Left renal pelvis (tissue), 4 donors: ENCODE measurements at regions not wholly inside any gene's neighbourhood (a gene's known extent, or its start where the extent isn't known, plus 50 kb on each side); places are given as distances from the start of the nearest gene placed in this dataset.
"Not testable (repeated sequence)": the region's sequence is repeated elsewhere in the genome, so short reads cannot be mapped to it uniquely, and the experiment has no call there.

Experiments
- DNase-seq, 4 donors: peaks; one replicate each; pipeline ENCODE4 v3.0.0-alpha.2; 2013; ENCODE audit warnings: low read depth in 4 of 4, low spot score in 3 of 4

DNA sequence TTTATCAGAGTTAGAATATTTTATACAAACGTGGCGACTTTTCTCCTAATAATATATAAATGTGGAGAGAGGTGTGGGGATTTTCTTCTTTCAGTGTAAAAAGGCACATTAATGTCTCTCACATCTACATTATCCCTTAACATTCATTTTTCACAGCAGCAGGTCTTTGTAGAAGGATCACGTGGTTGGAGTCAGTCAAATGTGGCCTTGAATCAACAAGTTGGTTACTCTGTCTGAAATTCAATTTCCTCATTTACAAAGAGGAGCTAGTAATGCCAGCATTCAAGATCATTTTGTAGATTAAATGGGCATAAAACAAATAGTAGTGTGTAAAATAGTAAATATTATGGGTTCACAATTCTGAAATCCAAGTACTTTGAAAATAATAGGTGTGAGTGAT is 183.1 kb upstream of the SEMA3E start:
- DNase-seq: no peak

DNA sequence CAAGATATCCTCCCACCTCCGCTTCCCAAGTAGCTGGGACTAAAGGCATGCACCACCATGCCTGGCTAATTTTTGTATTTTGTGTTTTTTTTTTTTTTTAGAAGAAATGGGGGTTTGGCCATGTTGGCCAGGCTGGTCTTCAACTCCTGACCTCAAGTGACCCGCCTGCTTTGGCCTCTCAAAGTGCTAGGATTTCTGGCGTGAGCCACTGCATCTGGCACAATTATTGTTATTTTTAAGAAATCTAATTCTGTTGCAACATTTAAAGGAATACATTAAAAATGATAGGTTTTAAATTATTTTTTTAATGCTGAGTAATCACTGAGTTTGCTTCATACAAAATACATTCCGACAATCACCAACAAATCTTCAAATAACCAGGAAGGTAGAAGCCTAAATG is 178.1 kb upstream of the SEMA3E start:
- DNase-seq: no peak

DNA sequence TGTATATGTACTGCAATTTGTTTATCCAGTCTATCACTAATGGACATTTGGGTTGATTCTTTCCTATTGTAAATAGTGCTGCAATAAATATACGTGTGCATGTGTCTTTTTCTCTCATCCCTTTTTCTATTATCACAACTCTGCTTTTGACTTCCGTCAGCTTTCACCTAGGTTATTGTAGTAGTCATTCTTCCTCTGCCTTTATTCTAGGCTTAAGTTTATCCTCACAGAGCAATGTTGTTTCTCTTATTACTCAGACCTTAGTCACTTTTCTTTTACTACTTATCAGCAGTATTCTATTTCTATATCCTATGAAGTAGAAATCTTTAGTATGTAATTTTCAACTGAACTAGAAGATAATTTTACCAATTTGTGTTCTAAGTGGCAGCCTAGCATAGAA is 175.3 kb upstream of the SEMA3E start:
- DNase-seq: no peak

DNA sequence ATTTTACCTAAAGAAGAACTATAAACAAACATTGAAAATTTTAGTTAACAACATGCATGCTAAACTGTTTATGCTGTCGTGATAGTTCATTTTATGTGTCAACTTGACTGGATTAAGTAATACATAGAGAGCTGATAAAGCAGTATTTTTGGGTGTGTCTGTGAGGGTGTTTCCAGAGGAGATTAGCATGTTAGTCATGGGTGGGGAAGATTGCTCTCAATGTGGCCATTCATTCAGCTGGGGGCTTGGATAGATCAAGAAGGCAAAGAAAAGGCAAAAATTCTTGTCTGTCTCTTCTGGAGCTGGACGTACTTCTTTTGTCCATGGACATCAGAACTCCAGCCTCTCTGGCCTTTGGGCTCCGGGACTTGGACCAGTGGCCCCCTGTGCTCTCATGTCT is 172.9 kb upstream of the SEMA3E start:
- DNase-seq: no peak

DNA sequence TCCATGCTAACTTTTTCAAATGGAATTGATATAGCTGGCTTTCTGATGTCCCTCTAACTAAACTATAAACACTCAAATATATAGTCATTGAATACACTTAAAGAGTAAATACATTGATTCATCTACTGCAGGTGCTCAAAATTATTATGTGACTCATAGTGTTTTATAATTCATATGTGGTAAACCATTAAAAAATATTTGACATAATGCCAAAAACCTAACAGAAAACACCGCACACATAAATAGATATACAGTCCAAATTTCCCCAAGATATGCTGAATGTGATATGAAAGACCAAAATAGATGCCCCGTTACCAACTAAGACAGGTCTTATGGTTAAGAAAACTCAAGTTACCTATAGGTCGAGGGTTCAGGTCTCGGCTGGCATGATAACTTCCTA is 171.7 kb upstream of the SEMA3E start:
- no peak for DNase-seq

DNA sequence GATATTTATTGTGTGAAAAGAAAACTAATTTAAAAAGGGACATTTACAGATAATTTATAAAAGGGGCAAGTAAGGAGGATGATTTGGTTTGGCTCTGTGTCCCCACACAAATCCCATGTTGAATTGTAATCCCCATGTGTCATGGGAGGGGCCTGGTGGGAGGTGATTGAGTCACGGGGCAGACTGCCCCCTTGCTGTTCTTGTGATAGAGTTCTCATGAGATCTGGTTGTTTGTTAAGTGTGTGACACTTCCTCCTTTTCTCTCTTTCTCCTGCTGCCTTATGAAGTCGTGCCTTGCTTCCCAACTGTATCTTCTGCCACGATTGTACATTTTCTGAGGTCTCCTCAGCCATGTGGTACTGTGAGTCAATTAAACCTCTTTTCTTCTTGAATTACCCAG is 171.0 kb upstream of the SEMA3E start:
- DNase-seq: no peak

DNA sequence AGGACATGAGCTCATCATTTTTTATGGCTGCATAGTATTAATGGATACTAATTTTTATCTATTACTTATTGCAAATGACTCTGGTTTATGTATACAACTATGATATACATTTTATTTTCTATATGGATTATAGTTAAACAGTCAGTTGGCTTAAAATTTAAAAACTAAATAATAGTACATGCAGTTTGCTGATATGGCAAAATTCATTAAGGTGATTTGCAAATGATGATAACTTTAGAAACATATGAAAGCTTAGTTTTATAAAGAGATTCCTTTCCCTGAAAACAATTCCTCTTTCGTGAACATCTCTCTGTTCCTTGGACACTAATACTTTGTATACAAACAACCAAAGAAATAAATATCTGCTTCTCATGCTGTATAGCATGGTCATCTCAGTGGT is 165.5 kb upstream of the SEMA3E start:
- no peak for DNase-seq

DNA sequence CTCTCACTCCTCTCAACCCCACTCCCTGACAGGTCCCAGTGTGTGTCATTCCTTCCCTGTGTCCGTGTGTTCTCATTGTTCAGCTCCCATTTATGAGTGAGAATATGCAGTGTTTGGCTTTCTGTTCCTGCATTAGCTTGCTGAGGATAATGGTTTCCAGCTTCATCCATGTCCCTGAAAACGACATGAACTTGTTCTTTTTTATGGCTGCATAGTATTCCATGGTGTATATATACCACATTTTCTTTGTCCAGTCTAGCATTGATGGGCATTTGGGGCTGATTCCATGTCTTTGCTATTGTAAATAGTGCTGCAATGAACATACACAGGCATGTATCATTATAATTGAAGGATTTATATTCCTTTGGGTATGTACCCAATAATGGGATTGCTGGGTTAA is 163.6 kb upstream of the SEMA3E start:
- DNase-seq: not testable (repeated sequence)

DNA sequence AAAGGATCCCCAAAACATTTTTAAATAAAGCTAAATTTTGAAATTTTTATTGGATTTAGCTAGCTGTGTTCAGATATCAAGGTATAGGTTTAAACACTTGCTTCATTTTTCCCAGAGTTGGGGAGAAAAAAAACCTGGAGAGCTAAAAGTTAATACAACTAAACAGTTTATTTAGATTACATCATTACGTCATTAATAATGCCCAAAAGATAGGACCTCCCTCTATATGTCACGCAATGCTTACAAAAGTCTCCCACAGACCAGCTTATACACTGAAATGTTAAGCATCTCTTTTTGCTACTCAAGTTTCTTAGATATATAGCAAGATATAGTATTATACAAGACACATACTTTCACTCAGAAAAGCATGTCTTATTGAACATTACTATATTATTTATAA is 160.0 kb upstream of the SEMA3E start:
- DNase-seq: no peak

DNA sequence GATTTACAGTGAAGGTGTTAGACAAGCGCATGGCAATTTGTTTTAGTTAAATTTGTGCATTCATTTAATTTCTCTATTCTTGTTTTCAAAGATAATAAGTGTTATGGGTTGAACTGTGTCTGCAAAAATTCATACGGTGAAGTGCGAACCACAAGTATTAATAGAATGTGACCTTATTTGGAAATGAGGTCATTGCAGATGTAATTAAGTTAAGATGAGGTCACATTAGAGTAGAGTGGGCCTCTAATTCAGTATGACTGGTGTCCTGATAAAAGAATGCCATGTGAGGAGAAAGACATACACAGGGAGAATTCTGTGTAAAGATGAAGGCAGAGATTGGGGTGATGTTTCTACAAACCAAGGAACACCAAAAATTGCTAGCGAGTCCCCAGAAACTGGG is 158.8 kb upstream of the SEMA3E start:
- DNase-seq: no peak

DNA sequence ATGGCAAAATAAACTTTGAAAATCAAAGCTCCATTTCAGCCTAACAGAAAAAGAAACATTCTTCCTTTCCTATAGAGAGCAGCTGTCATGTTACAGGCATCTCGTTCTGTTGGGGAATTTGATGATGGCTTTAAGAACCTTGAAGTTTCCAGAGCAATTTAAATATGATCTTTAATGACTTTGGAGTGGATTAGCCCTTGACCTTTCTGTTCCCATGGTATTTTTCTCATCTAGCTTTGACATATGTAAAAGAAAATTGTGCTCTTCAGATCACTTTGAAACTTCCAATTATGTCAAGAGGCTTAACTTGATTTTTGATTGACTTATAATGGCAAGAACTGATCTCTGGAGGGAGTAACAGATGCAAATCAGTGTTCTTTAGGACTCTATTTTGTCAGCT is 157.6 kb upstream of the SEMA3E start:
- DNase-seq: no peak

DNA sequence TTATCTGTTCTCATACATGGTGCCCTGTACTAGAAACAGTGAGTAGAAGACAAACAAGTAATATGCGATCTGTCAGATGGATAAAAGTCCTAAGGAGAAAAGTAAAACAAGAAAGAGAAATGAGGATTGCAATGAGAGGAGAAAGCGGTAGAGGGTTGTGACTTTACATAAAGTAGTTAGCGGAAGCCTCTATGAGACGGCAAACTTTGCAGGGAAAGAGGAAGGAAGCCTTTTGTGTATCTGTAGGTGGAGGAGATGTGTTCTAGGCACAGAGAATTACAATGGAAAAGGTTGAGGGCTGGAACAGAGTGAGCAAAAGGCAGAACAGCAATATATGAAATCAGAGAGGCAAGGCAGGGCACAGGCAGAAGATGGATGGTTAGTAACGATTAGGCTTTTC is 150.4 kb upstream of the SEMA3E start:
- DNase-seq: no peak

DNA sequence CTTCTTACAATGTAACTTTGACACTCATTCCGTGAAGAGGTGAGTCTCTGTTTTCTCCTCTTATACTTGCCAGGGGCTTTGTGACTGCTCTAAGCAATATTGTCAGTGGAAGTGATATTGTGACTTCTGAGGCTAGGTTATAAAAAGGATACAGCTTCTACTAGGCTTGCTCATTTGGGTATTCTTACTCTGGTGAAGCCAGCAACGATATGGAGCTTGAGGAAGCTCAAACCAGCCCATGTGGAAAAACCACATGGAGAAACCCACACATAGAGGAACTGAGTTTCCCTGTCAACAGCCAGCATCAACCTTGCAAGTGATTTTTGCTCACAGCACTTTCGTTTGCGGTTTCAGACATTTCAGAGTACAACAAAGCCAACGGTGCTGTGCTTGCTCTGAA is 149.6 kb upstream of the SEMA3E start:
- DNase-seq: no peak

DNA sequence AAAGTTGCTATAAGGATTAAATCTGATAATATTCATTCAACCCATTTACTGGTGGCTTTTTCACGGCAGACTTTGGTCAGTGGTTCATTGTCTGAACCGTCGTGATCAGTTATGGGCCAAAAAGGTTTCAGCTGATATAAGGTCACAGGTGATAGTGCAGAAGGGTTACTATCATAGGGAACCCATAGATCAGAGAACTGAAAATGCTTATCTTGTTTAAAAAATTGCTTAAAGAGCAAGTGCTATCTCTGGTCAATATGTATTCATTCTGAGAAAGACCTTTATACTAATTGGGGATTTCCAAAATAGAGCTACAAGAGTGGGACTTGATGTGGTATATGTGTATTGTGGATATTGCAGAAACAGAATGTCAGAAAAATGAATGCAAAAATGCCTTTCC is 147.8 kb upstream of the SEMA3E start:
- no peak for DNase-seq

DNA sequence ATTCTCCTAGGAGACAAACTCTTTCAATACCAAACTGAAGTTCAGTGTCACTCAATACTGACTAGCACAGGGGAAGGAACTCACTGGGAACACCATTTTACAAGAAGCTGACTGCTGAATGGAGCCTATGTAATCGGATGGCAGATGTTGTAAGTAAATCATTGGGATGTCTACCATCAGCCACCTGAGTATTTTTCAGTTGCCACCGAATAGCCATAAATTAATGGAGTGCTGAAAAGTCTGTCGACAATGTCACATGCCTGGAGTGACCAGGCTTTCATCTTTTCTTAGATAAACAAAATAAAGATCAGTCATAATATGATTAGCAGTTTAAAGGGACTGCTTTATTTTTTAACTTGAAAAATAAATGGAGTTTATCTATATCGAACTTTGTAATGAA is 145.9 kb upstream of the SEMA3E start:
- no peak for DNase-seq

DNA sequence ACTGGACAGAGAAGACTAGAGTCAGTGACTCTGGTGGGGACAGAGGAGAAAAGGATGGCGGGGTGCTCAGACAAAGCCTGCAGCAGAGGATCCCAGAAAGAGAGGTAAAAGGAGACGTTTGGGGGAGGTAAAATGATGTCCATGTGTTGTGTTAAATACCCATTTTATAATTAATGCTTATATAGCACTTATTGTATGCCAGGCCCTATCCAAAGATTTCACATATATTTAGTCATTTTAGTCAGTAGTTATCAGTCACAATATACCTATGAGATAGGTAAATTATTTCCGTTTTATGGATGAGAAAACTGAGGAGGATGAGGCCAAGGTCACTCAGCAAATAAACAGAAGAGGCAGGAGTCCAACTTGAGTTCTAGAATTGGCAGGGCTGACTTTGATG is 144.6 kb upstream of the SEMA3E start:
- no peak for DNase-seq

DNA sequence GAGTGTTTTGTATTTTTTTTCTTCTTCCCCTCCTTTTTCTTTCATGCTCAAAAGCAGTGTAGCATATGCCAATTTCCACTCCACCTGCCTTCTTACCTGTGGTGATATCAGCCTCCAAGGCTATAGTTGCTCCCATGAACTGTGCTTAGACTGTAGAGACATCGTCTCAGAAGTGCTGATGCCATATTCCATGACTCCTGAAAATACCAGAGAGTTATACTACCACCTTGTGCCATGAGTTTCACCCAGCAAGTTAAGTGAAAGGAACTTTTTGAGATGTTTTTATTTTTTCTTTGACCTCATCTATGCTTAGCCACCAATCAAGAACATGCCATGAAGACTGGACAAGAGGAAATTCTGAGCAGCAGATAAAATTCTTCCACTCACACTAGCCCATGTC is 142.8 kb upstream of the SEMA3E start:
- no peak for DNase-seq

DNA sequence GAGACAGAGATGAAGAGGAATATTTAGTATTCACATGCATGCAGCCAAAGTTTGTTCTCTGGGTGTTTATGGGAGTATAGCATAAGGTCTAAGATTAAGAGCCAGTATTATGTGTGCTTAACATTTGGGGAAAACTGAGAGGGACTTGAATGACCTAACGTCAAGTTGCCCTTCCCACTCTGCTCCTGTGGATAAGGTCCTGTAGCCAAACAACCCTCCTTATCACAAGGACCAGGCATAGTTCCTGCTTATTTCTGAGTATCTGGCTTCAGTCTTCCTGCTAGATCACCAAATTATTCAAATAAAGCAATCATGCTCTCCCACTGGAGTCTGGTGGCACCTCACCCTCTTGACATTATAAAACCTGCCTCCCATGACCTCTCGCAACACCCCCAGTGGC is 137.9 kb upstream of the SEMA3E start:
- no peak for DNase-seq

DNA sequence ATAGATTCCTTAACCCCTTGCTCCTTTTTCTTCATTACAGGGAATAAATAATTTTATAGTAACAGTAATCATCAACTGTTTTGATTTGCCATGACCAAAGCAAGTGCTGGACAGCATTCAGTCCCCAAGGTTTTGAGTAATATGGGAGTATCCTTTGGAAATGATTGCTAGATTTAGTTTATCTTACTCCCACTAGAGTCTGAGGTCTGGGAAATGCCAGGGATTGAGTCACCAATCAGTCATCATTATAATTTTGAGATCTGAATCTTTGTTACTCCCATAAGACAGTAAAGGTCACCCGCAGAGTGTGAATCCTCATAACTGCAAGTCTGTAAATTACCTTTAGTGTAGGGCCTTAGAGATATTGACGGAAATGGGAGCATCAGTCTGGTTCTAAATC is 133.7 kb upstream of the SEMA3E start:
- no peak for DNase-seq

DNA sequence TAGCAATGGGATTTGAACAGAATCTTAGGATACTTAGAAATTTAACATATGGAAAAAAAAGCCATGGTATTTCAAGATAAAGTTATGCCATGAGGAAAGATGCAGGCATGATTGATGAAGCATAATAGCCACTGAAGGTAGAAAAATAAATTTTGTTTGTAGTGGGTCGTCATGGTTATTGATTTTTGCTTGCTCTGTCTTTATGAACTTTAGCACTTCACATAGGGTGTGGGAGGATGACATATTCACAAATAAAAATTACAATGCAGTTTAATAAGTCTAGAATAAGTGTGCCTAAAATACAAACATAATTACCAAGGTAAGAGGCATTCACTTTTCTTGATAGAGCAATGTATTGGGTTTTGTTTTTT is 129.1 kb upstream of the SEMA3E start:
- no peak for DNase-seq

DNA sequence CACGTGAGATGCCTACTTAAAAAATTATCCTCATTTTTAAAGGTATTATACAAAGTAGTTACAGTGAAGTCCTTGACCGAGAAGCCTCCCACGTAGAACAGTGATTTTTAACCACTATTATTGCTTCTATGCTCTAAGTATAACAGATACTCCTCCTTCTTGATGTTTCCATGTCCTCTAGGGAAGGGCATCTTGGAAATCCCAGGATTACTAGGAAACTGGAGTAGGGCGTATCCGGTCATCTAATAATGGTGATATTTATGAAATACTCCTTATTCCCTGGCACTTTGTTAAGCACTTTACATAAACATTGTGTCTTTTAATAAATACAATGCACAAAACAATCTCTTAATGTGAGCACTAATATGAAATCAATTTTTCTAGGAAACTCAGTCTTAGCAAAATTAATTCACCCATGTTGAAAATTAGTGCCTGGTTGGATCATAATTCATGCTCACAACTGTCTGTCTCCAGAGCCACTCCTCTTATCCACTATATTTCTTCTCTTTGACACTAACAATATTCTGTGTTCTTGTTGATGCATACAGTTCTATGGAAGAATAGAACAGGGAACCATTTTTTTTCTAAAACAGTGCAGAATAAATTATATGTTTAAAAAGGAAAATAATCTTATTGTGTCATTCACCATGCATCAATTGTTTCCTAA is 128.6 kb upstream of the SEMA3E start:
- no peak for DNase-seq

DNA sequence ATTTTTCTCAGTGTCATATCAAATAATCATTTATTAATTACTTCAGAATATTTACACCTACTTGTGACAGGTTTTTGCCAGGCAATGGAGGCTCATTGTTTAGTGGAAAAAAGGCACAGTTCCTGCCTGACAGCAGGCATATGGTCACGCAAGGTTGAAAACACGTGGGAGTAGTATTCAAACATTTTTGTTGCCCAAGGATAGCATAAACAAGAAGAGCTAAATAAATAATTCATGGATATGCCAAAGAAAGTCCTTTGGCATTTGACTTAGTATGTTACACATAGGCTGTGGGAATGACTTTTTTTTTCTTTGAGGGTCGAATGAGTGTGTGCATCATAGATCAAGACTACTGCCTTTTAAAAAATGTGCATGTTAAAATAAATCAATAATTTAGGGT is 120.5 kb upstream of the SEMA3E start:
- DNase-seq: no peak

DNA sequence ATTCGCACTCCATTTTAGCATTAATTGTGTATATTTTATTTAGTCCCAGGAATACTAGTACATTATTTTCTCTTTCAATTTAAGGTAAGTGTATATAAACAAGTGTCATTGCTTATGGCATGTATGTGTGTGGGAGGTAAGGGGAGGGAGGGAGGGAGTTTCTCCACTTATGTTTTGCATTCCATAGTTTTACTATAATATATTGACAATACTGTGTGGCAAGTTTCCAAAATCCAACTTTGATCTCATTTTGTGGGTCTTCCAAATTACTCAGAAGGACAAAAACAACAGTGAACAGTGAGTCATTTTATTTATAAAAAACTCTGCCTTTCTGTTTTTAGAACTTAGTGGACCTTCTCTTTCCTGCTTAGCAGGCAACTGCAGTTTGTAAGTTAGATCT is 102.3 kb upstream of the SEMA3E start:
- DNase-seq: no peak

DNA sequence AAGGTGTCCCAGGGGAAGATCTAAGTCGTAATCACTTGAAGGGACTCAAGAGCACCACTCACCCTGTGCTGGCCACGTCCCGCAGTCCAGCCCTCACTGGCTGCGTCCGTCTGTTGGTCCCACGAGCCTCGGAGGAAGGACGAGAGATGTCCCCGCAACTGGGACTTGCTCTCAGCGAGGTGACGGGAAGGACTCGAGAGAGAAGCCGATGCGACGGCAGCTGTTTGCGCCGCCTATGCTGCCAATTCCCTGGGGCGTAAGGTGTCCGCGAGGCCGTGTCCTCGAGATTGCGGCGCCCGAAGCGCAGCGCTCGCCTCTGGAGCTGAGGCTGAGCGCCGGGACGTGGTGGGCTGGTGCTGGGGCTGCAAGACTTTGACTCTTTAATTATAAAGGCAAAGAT is 100.6 kb upstream of the SEMA3E start:
- no peak for DNase-seq
